ENCODE measurements at regions not wholly inside any gene's neighbourhood (a gene's known extent, or its start where the extent isn't known, plus 50 kb on each side); places are given as distances from the start of the nearest gene placed in this dataset.

- no peak for DNase-seq (ENCODE audit: low spot score)
- TF ChIP-seq CTCF (IDR thresholded peaks at IDR 0.05) = no peak
- no peaks in the 10 kb centered on the region for H3K27me3 ChIP-seq (replicated peaks; ENCODE audit: insufficient read depth)
- no peaks in the 10 kb centered on the region for H3K4me1 ChIP-seq (ENCODE audit: control insufficient read depth in 1 of 2, low read depth in 2 of 2)
- H3K36me3 ChIP-seq = no peaks in the 10 kb centered on the region
- no peak overlapping the region for H3K27ac ChIP-seq
- H3K4me3 ChIP-seq = no peak overlapping the region
- no peak for ATAC-seq (ENCODE audit: insufficient number of reproducible peaks, low FRiP score, low read depth)
- no peaks in the 10 kb centered on the region for H3K9me3 ChIP-seq
Observed at GRCh38 chr6:67897998-67898607, 737.0 kb upstream of the ADGRB3 start.

- H3K27ac ChIP-seq = no peak overlapping the region
- no peaks in the 10 kb centered on the region for H3K9me3 ChIP-seq
- H3K4me1 ChIP-seq (ENCODE audit: control insufficient read depth in 1 of 2, low read depth in 2 of 2) = no peaks in the 10 kb centered on the region
- TF ChIP-seq CTCF (IDR thresholded peaks at IDR 0.05) = no peak
- no peak overlapping the region for H3K4me3 ChIP-seq
- no peaks in the 10 kb centered on the region for H3K27me3 ChIP-seq (replicated peaks; ENCODE audit: insufficient read depth)
- no peaks in the 10 kb centered on the region for H3K36me3 ChIP-seq
- DNase-seq (ENCODE audit: low spot score) = no peak
- ATAC-seq (ENCODE audit: insufficient number of reproducible peaks, low FRiP score, low read depth) = no peak
Observed at GRCh38 chr6:67896476-67896875, 738.6 kb upstream of the ADGRB3 start.

- no peak for TF ChIP-seq CTCF (IDR thresholded peaks at IDR 0.05)
- H3K36me3 ChIP-seq = no peaks in the 10 kb centered on the region
- no peak for DNase-seq (ENCODE audit: low spot score)
- no peaks in the 10 kb centered on the region for H3K27me3 ChIP-seq (replicated peaks; ENCODE audit: insufficient read depth)
- no peak for ATAC-seq (ENCODE audit: insufficient number of reproducible peaks, low FRiP score, low read depth)
- no peaks in the 10 kb centered on the region for H3K4me1 ChIP-seq (ENCODE audit: control insufficient read depth in 1 of 2, low read depth in 2 of 2)
- H3K27ac ChIP-seq = no peak overlapping the region
- H3K4me3 ChIP-seq = no peak overlapping the region
- no peaks in the 10 kb centered on the region for H3K9me3 ChIP-seq
Observed at GRCh38 chr6:67889682-67889995, 745.4 kb upstream of the ADGRB3 start.

- H3K27me3 ChIP-seq (replicated peaks; ENCODE audit: insufficient read depth) = no peaks in the 10 kb centered on the region
- H3K9me3 ChIP-seq = no peaks in the 10 kb centered on the region
- no peak overlapping the region for H3K27ac ChIP-seq
- DNase-seq (ENCODE audit: low spot score) (no peak), ATAC-seq (ENCODE audit: insufficient number of reproducible peaks, low FRiP score, low read depth) (no peak)
- no peaks in the 10 kb centered on the region for H3K36me3 ChIP-seq
- no peak for TF ChIP-seq CTCF (IDR thresholded peaks at IDR 0.05)
- no peak overlapping the region for H3K4me3 ChIP-seq
- no peaks in the 10 kb centered on the region for H3K4me1 ChIP-seq (ENCODE audit: control insufficient read depth in 1 of 2, low read depth in 2 of 2)
Observed at GRCh38 chr6:67888886-67889681, 746.0 kb upstream of the ADGRB3 start.

GRCh38 chr6:67888546-67888885 is 746.6 kb upstream of the ADGRB3 start:
- no peak overlapping the region for H3K4me3 ChIP-seq
- DNase-seq (ENCODE audit: low spot score) = no peak
- no peak overlapping the region for H3K27ac ChIP-seq
- ATAC-seq (ENCODE audit: insufficient number of reproducible peaks, low FRiP score, low read depth) = no peak
- no peak for TF ChIP-seq CTCF (IDR thresholded peaks at IDR 0.05)
- H3K9me3 ChIP-seq = no peaks in the 10 kb centered on the region
- H3K36me3 ChIP-seq = no peaks in the 10 kb centered on the region
- no peaks in the 10 kb centered on the region for H3K27me3 ChIP-seq (replicated peaks; ENCODE audit: insufficient read depth)
- H3K4me1 ChIP-seq (ENCODE audit: control insufficient read depth in 1 of 2, low read depth in 2 of 2) = no peaks in the 10 kb centered on the region

All from thoracic aorta (tissue), 2 donors.